ENCODE measurements at regions not wholly inside any gene's neighbourhood (a gene's known extent, or its start where the extent isn't known, plus 50 kb on each side); places are given as distances from the start of the nearest gene placed in this dataset.
"Not testable (repeated sequence)": the region's sequence is repeated elsewhere in the genome, so short reads cannot be mapped to it uniquely, and the experiment has no call there.

- DNase-seq = no peak
Measured at GRCh38 chr14:89486505-89486904, 69.5 kb upstream of the FOXN3 start.

- DNase-seq = no peak
Measured at GRCh38 chr14:89485264-89485663, 68.2 kb upstream of the FOXN3 start.

GRCh38 chr14:89484051-89484844 lies 67.2 kb upstream of the FOXN3 start:
- DNase-seq = no peak

GRCh38 chr14:89481196-89481595 lies 64.2 kb upstream of the FOXN3 start:
- no peak for DNase-seq

GRCh38 chr14:89480278-89480677 lies 63.2 kb upstream of the FOXN3 start:
- DNase-seq = no peak

GRCh38 chr14:89479802-89480201 lies 62.8 kb upstream of the FOXN3 start:
- DNase-seq = no peak

- no peak for DNase-seq
Measured at GRCh38 chr14:89477391-89477790, 60.4 kb upstream of the FOXN3 start.

GRCh38 chr14:89476354-89476896 lies 59.4 kb upstream of the FOXN3 start:
- no peak for DNase-seq

GRCh38 chr14:89474464-89474863 lies 57.4 kb upstream of the FOXN3 start:
- DNase-seq = no peak

- no peak for DNase-seq
Measured at GRCh38 chr14:89473989-89474388, 57.0 kb upstream of the FOXN3 start.

GRCh38 chr14:89473569-89473968 lies 56.5 kb upstream of the FOXN3 start:
- DNase-seq = no peak

- DNase-seq = no peak
Measured at GRCh38 chr14:89470401-89470800, 53.4 kb upstream of the FOXN3 start.

- no peak for DNase-seq
Measured at GRCh38 chr14:89469210-89470198, 52.5 kb upstream of the FOXN3 start.

GRCh38 chr14:89468566-89468965 lies 51.5 kb upstream of the FOXN3 start:
- DNase-seq = no peak

GRCh38 chr14:89468030-89468429 lies 51.0 kb upstream of the FOXN3 start:
- DNase-seq = not testable (repeated sequence)

GRCh38 chr14:89466944-89467343 lies 49.9 kb upstream of the FOXN3 start:
- no peak for DNase-seq
